Activated naive CD8-positive, alpha-beta T cell treated with anti-CD3 and anti-CD28 coated beads, Interleukin-2, amount 50 U/mL, for 24 hours (primary cell): ENCODE measurements at regions not wholly inside any gene's neighbourhood (a gene's known extent, or its start where the extent isn't known, plus 50 kb on each side); places are given as distances from the start of the nearest gene placed in this dataset.

Experiments
- ATAC-seq: fragments of 150-1000 bp; cut with Tn5 transposase; one replicate; pipeline ENCODE4 v1.10.0; 2021
- DNase-seq: peaks from one replicate; pipeline ENCODE4 v3.0.0; 2021
- H3K27ac Mint-ChIP-seq: one replicate; pipeline ENCODE4 v1.8.0; 2021; ENCODE audit warnings: mild to moderate bottlenecking, mixed read lengths
- H3K27me3 Mint-ChIP-seq: one replicate; pipeline ENCODE4 v1.8.0; 2021; ENCODE audit warnings: mixed read lengths
- H3K36me3 Mint-ChIP-seq: one replicate; pipeline ENCODE4 v1.8.0; 2021; ENCODE audit warnings: low read depth, mixed read lengths
- H3K4me1 Mint-ChIP-seq: one replicate; pipeline ENCODE4 v1.8.0; 2021; ENCODE audit warnings: mixed read lengths
- H3K4me3 Mint-ChIP-seq: one replicate; pipeline ENCODE4 v1.8.0; 2021; ENCODE audit warnings: mild to moderate bottlenecking, moderate library complexity, mixed read lengths
- H3K9me3 Mint-ChIP-seq: one replicate; pipeline ENCODE4 v1.8.0; 2021; ENCODE audit warnings: mixed read lengths

GRCh38 chr5:128641861-128642260, 103.8 kb upstream of the FBN2 start:
- no peaks in the 10 kb centered on the region for H3K9me3 Mint-ChIP-seq
- no peaks in the 10 kb centered on the region for H3K4me1 Mint-ChIP-seq
- no peak for DNase-seq
- no peaks in the 10 kb centered on the region for H3K36me3 Mint-ChIP-seq
- no peaks in the 10 kb centered on the region for H3K27me3 Mint-ChIP-seq
- no peak overlapping the region for H3K4me3 Mint-ChIP-seq
- H3K27ac Mint-ChIP-seq: no peak overlapping the region
- no peak for ATAC-seq

GRCh38 chr5:128644863-128645262, 106.8 kb upstream of the FBN2 start:
- DNase-seq (no peak), ATAC-seq (no peak)
- no peaks in the 10 kb centered on the region for H3K4me1 Mint-ChIP-seq

GRCh38 chr5:128645581-128645980, 107.5 kb upstream of the FBN2 start:
- no peak overlapping the region for H3K4me3 Mint-ChIP-seq
- no peak overlapping the region for H3K27ac Mint-ChIP-seq
- DNase-seq (no peak), ATAC-seq (no peak)
- no peaks in the 10 kb centered on the region for H3K36me3 Mint-ChIP-seq
- no peaks in the 10 kb centered on the region for H3K27me3 Mint-ChIP-seq
- H3K9me3 Mint-ChIP-seq: peaks cover 4% of the 10 kb centered on the region
- no peaks in the 10 kb centered on the region for H3K4me1 Mint-ChIP-seq

More at GRCh38 chr5:128644863-128645262, 106.8 kb upstream of the FBN2 start:
- Mint-ChIP-seq H3K9me3 (peaks cover 4% of the 10 kb centered on the region), H3K36me3 (no peaks in the 10 kb centered on the region), H3K4me3 (no peak overlapping the region), H3K27ac (no peak overlapping the region), H3K27me3 (no peaks in the 10 kb centered on the region)

- ATAC-seq (no peak), DNase-seq (no peak)
- Mint-ChIP-seq H3K36me3 (no peaks in the 10 kb centered on the region), H3K9me3 (peaks cover 4% of the 10 kb centered on the region), H3K4me1 (no peaks in the 10 kb centered on the region), H3K4me3 (no peak overlapping the region), H3K27ac (no peak overlapping the region), H3K27me3 (no peaks in the 10 kb centered on the region)
These were observed 108.1 kb upstream of the FBN2 start for GRCh38 chr5:128646176-128646575.

- ATAC-seq (no peak), DNase-seq (no peak)
- H3K4me3 Mint-ChIP-seq: no peak overlapping the region
- H3K4me1 Mint-ChIP-seq: no peaks in the 10 kb centered on the region
- no peaks in the 10 kb centered on the region for H3K27me3 Mint-ChIP-seq
- peaks cover 4% of the 10 kb centered on the region for H3K9me3 Mint-ChIP-seq
- H3K36me3 Mint-ChIP-seq: no peaks in the 10 kb centered on the region
- no peak overlapping the region for H3K27ac Mint-ChIP-seq
These were observed 111.1 kb upstream of the FBN2 start for GRCh38 chr5:128649192-128649591.

GRCh38 chr5:128662997-128663396, 125.0 kb upstream of the FBN2 start:
- no peaks in the 10 kb centered on the region for H3K27me3 Mint-ChIP-seq
- no peak for DNase-seq
- H3K4me1 Mint-ChIP-seq: no peaks in the 10 kb centered on the region
- H3K27ac Mint-ChIP-seq: no peak overlapping the region
- H3K36me3 Mint-ChIP-seq: no peaks in the 10 kb centered on the region
- H3K4me3 Mint-ChIP-seq: no peak overlapping the region
- ATAC-seq: no peak
- H3K9me3 Mint-ChIP-seq: no peaks in the 10 kb centered on the region

GRCh38 chr5:128665747-128666355, 127.8 kb upstream of the FBN2 start:
- Mint-ChIP-seq H3K27me3 (no peaks in the 10 kb centered on the region), H3K27ac (no peak overlapping the region), H3K9me3 (peaks cover 3% of the 10 kb centered on the region), H3K4me3 (no peak overlapping the region), H3K36me3 (no peaks in the 10 kb centered on the region), H3K4me1 (no peaks in the 10 kb centered on the region)
- DNase-seq: no peak
- ATAC-seq: no peak

- Mint-ChIP-seq H3K27me3 (no peaks in the 10 kb centered on the region), H3K9me3 (peaks cover 3% of the 10 kb centered on the region), H3K4me1 (no peaks in the 10 kb centered on the region), H3K36me3 (no peaks in the 10 kb centered on the region), H3K4me3 (no peak overlapping the region), H3K27ac (no peak overlapping the region)
- ATAC-seq (no peak), DNase-seq (no peak)
These were observed 129.1 kb upstream of the FBN2 start for GRCh38 chr5:128667152-128667551.

GRCh38 chr5:128667751-128668150, 129.7 kb upstream of the FBN2 start:
- no peaks in the 10 kb centered on the region for H3K27me3 Mint-ChIP-seq
- H3K27ac Mint-ChIP-seq: no peak overlapping the region
- no peak for ATAC-seq
- no peaks in the 10 kb centered on the region for H3K4me1 Mint-ChIP-seq
- H3K9me3 Mint-ChIP-seq: peaks cover 3% of the 10 kb centered on the region
- H3K36me3 Mint-ChIP-seq: no peaks in the 10 kb centered on the region
- DNase-seq: no peak
- H3K4me3 Mint-ChIP-seq: no peak overlapping the region

GRCh38 chr5:128668921-128669320, 130.9 kb upstream of the FBN2 start:
- Mint-ChIP-seq H3K9me3 (peaks cover 3% of the 10 kb centered on the region), H3K4me1 (no peaks in the 10 kb centered on the region), H3K4me3 (no peak overlapping the region), H3K27ac (no peak overlapping the region), H3K27me3 (no peaks in the 10 kb centered on the region), H3K36me3 (no peaks in the 10 kb centered on the region)
- DNase-seq (no peak), ATAC-seq (no peak)

GRCh38 chr5:128669803-128670202, 131.8 kb upstream of the FBN2 start:
- no peak overlapping the region for H3K4me3 Mint-ChIP-seq
- ATAC-seq: peak; percentile 52
- peaks cover 3% of the 10 kb centered on the region for H3K9me3 Mint-ChIP-seq
- no peak for DNase-seq
- no peak overlapping the region for H3K27ac Mint-ChIP-seq
- no peaks in the 10 kb centered on the region for H3K36me3 Mint-ChIP-seq
- H3K4me1 Mint-ChIP-seq: no peaks in the 10 kb centered on the region
- no peaks in the 10 kb centered on the region for H3K27me3 Mint-ChIP-seq

- Mint-ChIP-seq H3K9me3 (peaks cover 3% of the 10 kb centered on the region), H3K27me3 (no peaks in the 10 kb centered on the region), H3K36me3 (no peaks in the 10 kb centered on the region), H3K4me3 (no peak overlapping the region), H3K27ac (no peak overlapping the region), H3K4me1 (no peaks in the 10 kb centered on the region)
- DNase-seq: no peak
- no peak for ATAC-seq
These were observed 133.9 kb upstream of the FBN2 start for GRCh38 chr5:128671943-128672342.

GRCh38 chr5:128673000-128673399, 135.0 kb upstream of the FBN2 start:
- Mint-ChIP-seq H3K9me3 (peaks cover 3% of the 10 kb centered on the region), H3K27ac (no peak overlapping the region), H3K4me1 (no peaks in the 10 kb centered on the region), H3K27me3 (no peaks in the 10 kb centered on the region), H3K36me3 (no peaks in the 10 kb centered on the region), H3K4me3 (no peak overlapping the region)
- ATAC-seq: no peak
- DNase-seq: no peak

- ATAC-seq (no peak), DNase-seq (no peak)
- Mint-ChIP-seq H3K4me1 (no peaks in the 10 kb centered on the region), H3K9me3 (peaks cover 3% of the 10 kb centered on the region), H3K27ac (no peak overlapping the region), H3K36me3 (no peaks in the 10 kb centered on the region), H3K4me3 (no peak overlapping the region), H3K27me3 (no peaks in the 10 kb centered on the region)
These were observed 135.4 kb upstream of the FBN2 start for GRCh38 chr5:128673411-128673957.

GRCh38 chr5:128673970-128674369, 135.9 kb upstream of the FBN2 start:
- H3K4me1 Mint-ChIP-seq: no peaks in the 10 kb centered on the region
- H3K27ac Mint-ChIP-seq: no peak overlapping the region
- peaks cover 3% of the 10 kb centered on the region for H3K9me3 Mint-ChIP-seq
- H3K36me3 Mint-ChIP-seq: no peaks in the 10 kb centered on the region
- ATAC-seq (no peak), DNase-seq (no peak)
- no peak overlapping the region for H3K4me3 Mint-ChIP-seq
- H3K27me3 Mint-ChIP-seq: no peaks in the 10 kb centered on the region
